H1 (cell line): ENCODE measurements at regions not wholly inside any gene's neighbourhood (a gene's known extent, or its start where the extent isn't known, plus 50 kb on each side); places are given as distances from the start of the nearest gene placed in this dataset.

Experiments
- CBX5 ChIP-seq: fragments of 300-800, 300-1000 bp; sonication (generic); IDR thresholded peaks from 2 replicates; pipeline ENCODE4 v1.7.1; 2016; ENCODE audit warnings: antibody characterized with exemption, low read length, low read depth
- CTCF ChIP-seq, 3 experiments: IDR thresholded peaks; 1 replicate in 2 of 3; 2 replicates in 1 of 3; pipeline versions ENCODE4 v1.5.1 to v1.6.1; 2011; ENCODE audit warnings: low read length in 3 of 3, mild to moderate bottlenecking in 3 of 3, inconsistent platforms in 2 of 3, low read depth in 1 of 3, moderate library complexity in 1 of 3; ENCODE audit not compliant: insufficient read depth in 1 of 3; ENCODE audit errors: control extremely low read depth in 1 of 3
- EGR1 ChIP-seq: IDR thresholded peaks from 2 replicates; pipeline ENCODE4 v1.6.1; 2011; ENCODE audit warnings: low read depth, low read length, borderline replicate concordance
- EP300 ChIP-seq, 2 experiments: IDR thresholded peaks; 1 replicate in 1 of 2; 2 replicates in 1 of 2; pipeline ENCODE4 v1.6.1; 2011 to 2012; ENCODE audit warnings: low read depth in 2 of 2, low read length in 2 of 2, mild to moderate bottlenecking in 2 of 2, borderline replicate concordance in 1 of 2, inconsistent platforms in 1 of 2, moderate library complexity in 1 of 2
- EZH2 ChIP-seq: fragments of 200-600 bp; sonication (generic); IDR thresholded peaks from 2 replicates; pipeline ENCODE4 v1.7.1; 2012; ENCODE audit warnings: low read depth, mild to moderate bottlenecking, moderate library complexity, low read length, inconsistent platforms; ENCODE audit not compliant: severe bottlenecking
- GABPA ChIP-seq: IDR thresholded peaks from 2 replicates; pipeline ENCODE4 v1.6.1; 2011; ENCODE audit warnings: mild to moderate bottlenecking, low read length, moderate library complexity, borderline replicate concordance; ENCODE audit not compliant: insufficient read depth
- POLR2A ChIP-seq, 2 experiments: IDR thresholded peaks; 1 replicate in 1 of 2; 2 replicates in 1 of 2; pipeline ENCODE4 v1.6.1; 2011; ENCODE audit warnings: low read depth in 2 of 2, low read length in 2 of 2, mild to moderate bottlenecking in 2 of 2; ENCODE audit errors: control extremely low read depth in 1 of 2
- RNF2 ChIP-seq: fragments of 200-900, 300-1000 bp; sonication (generic); IDR thresholded peaks from 2 replicates; pipeline ENCODE4 v1.7.1; 2016; ENCODE audit warnings: borderline replicate concordance, low read depth, mild to moderate bottlenecking, antibody characterized with exemption, low read length; ENCODE audit not compliant: poor library complexity, severe bottlenecking; ENCODE audit errors: missing control alignments
- SP2 ChIP-seq: IDR thresholded peaks from 2 replicates; pipeline ENCODE4 v1.6.1; 2012; ENCODE audit warnings: mild to moderate bottlenecking, low read length, inconsistent platforms
- TF ChIP-seq, protein P1 (sequence below): IDR thresholded peaks from 2 replicates; pipeline ENCODE4 v1.6.1; 2011; ENCODE audit warnings: low read length, improper control_type of control experiment

DNA sequence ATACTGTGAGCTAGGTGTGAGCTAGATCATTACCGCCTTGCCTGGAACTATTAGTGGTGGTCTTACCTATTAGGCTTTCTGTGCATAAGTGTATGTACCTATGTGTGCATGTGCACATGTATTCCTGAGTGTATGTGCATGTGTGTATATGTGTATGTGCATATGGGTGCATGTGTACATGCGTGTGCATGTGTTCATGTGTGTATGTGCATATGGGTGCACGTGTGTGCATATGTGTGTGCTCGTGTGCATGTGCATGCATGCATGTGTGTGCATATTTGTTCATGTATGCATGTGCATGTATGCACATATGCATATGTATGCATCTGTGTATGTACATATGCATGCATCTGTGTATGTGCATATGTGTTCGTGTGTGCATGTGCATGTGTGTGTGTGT lies 508.3 kb upstream of the ADARB2 start:
- no peak for TF ChIP-seq POLR2A (IDR thresholded peaks at IDR 0.05; ENCODE audit: control extremely low read depth in 1 of 2, low read depth in 2 of 2, low read length in 2 of 2)
- TF ChIP-seq EGR1, result no peak
- TF ChIP-seq CBX5, result no peak
- TF ChIP-seq CTCF (IDR thresholded peaks at IDR 0.05; ENCODE audit: control extremely low read depth in 1 of 3, insufficient read depth in 1 of 3, low read depth in 1 of 3, low read length in 3 of 3), result no peak
- TF ChIP-seq GABPA, result no peak
- TF ChIP-seq SP2, result no peak
- no peak for TF ChIP-seq EZH2
- TF ChIP-seq, protein P1, sequence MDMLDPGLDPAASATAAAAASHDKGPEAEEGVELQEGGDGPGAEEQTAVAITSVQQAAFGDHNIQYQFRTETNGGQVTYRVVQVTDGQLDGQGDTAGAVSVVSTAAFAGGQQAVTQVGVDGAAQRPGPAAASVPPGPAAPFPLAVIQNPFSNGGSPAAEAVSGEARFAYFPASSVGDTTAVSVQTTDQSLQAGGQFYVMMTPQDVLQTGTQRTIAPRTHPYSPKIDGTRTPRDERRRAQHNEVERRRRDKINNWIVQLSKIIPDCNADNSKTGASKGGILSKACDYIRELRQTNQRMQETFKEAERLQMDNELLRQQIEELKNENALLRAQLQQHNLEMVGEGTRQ, result no peak
- TF ChIP-seq EP300 (IDR thresholded peaks at IDR 0.05; ENCODE audit: borderline replicate concordance in 1 of 2, low read depth in 2 of 2, low read length in 2 of 2), result no peak
- no peak for TF ChIP-seq RNF2
